22Rv1 (cell line): ENCODE measurements at regions not wholly inside any gene's neighbourhood (a gene's known extent, or its start where the extent isn't known, plus 50 kb on each side); places are given as distances from the start of the nearest gene placed in this dataset.

Experiments used
- ZFX ChIP-seq: fragments of 450-650 bp; IDR thresholded peaks from 2 replicates; pipeline ENCODE4 v1.6.1; 2017; ENCODE audit warnings: antibody characterized with exemption, borderline replicate concordance
- TF ChIP-seq, protein P1 (sequence below): fragments of 450-650 bp; IDR thresholded peaks from 2 replicates; pipeline ENCODE4 v1.5.1; 2017; ENCODE audit warnings: mild to moderate bottlenecking

DNA sequence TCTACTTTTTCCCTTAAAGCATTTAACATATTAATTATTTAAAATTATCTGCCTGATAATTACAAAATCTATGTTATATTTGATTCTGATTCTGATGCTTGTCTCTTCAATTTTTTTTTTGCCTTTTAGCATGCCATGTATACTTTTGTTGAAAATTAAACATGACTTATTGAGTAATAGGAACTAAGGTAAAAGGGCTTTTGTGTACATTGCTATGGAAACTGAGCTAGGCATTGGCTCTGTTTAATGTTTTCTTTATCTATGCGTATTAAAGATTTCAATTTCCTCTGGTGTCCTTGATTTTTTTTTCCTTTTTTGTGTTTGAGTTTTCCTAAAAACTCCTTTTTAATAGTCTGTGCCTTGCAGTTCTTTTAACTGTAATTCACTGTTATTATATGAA is 805.2 kb downstream of the DHX35 start:
- TF ChIP-seq, protein P1, sequence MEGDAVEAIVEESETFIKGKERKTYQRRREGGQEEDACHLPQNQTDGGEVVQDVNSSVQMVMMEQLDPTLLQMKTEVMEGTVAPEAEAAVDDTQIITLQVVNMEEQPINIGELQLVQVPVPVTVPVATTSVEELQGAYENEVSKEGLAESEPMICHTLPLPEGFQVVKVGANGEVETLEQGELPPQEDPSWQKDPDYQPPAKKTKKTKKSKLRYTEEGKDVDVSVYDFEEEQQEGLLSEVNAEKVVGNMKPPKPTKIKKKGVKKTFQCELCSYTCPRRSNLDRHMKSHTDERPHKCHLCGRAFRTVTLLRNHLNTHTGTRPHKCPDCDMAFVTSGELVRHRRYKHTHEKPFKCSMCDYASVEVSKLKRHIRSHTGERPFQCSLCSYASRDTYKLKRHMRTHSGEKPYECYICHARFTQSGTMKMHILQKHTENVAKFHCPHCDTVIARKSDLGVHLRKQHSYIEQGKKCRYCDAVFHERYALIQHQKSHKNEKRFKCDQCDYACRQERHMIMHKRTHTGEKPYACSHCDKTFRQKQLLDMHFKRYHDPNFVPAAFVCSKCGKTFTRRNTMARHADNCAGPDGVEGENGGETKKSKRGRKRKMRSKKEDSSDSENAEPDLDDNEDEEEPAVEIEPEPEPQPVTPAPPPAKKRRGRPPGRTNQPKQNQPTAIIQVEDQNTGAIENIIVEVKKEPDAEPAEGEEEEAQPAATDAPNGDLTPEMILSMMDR = no peak
- no peak for TF ChIP-seq ZFX
